Stimulated activated naive CD8-positive, alpha-beta T cell treated with anti-CD3 and anti-CD28 coated beads, Interleukin-15, amount 100 ng/mL, for 72 hours (primary cell): ENCODE measurements at regions not wholly inside any gene's neighbourhood (a gene's known extent, or its start where the extent isn't known, plus 50 kb on each side); places are given as distances from the start of the nearest gene placed in this dataset.
"Not testable (repeated sequence)": the region's sequence is repeated elsewhere in the genome, so short reads cannot be mapped to it uniquely, and the experiment has no call there.

Source experiments
- ATAC-seq: fragments of 150-1000 bp; cut with Tn5 transposase; 2 replicates; pipeline ENCODE4 v1.10.0; 2021; ENCODE audit warnings: mild to moderate bottlenecking, moderate library complexity
- DNase-seq, 2 donors: peaks; one replicate each; pipeline ENCODE4 v3.0.0; 2021 to 2022
- H3K27ac Mint-ChIP-seq, 2 donors: one replicate each; pipeline ENCODE4 v1.8.0; 2022; ENCODE audit warnings: mild to moderate bottlenecking in 2 of 2, mixed read lengths in 2 of 2, moderate library complexity in 2 of 2
- H3K27me3 Mint-ChIP-seq: one replicate; pipeline ENCODE4 v1.8.0; 2022; ENCODE audit warnings: mixed read lengths
- H3K4me1 Mint-ChIP-seq: one replicate; pipeline ENCODE4 v1.8.0; 2022; ENCODE audit warnings: mild to moderate bottlenecking, mixed read lengths
- H3K4me3 Mint-ChIP-seq, 2 donors: one replicate each; pipeline ENCODE4 v1.8.0; 2022; ENCODE audit warnings: mild to moderate bottlenecking in 2 of 2, mixed read lengths in 2 of 2, moderate library complexity in 1 of 2
- H3K9me3 Mint-ChIP-seq, 2 donors: one replicate each; pipeline ENCODE4 v1.8.0; 2022; ENCODE audit warnings: mixed read lengths in 2 of 2

DNA sequence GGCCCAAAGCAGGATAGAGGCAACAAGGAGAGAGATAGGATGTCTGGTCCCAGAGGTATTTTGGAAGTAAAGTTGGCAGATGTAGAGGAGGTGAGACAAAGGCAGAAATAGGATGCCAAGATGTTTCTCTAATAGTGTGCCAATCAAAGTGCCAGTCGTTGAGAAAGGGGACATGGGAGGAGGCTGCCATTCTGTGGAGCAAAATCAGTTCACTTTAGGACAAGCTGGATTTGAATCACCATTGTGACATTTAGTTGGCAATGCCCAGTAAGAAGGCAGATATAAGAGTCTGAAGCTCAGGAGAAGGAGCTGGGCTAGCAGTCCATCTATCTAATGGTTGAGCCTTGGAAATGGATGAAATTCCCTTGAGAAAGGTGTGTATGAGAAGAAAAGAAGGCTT lies 53.8 kb downstream of the ADRB2 start:
- no peaks in the 10 kb centered on the region for H3K4me1 Mint-ChIP-seq

DNA sequence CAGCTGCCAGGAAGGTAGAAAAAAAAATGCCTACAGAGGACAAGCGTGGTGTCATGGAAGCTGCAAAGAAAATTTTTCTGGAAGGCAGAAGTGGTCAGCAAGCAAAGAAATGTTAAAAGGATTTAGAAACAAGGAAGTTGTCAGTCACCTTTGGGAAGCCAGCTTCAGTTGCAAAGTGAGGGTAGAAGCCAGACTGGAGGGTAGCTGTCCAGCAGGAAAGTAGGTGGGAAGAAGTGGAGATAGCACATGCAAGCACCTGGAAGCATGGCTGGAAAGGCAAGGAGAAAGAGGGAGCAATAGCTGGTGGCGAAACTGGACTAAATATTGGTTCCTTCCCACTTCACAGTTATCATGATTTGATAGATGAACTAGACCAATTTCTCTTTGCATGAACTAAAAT lies 54.3 kb downstream of the ADRB2 start:
- Mint-ChIP-seq H3K4me3 (no peak overlapping the region), H3K27ac (no peak overlapping the region)
- ATAC-seq, result no peak

More for the DNA sequence above, 53.8 kb downstream of the ADRB2 start:
- H3K9me3 Mint-ChIP-seq, result peaks cover 4 to 6% of the 10 kb centered on the region in 2 donors
- H3K4me3 Mint-ChIP-seq, result no peak overlapping the region
- no peak overlapping the region for H3K27ac Mint-ChIP-seq
- no peaks in the 10 kb centered on the region for H3K27me3 Mint-ChIP-seq
- DNase-seq (no peak), ATAC-seq (no peak)

DNA sequence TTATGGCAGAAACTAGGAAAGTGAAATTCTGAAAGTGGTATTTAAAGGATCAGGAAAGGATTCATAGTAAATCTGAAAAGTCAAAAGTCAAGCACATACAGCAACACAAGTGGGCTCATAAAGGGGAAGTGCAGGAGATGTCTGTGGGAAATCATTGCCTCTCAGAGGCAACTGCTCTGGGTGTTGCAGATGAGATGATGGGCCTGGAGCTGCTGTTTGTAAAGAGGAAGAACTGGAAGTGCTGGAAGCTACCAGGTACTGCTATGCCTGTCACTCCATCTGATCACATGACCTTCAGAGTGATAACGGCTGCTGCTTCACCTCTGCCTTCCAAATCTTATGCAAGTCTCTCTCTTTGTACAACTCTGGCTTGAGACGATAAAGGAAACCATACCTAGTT lies 55.9 kb downstream of the ADRB2 start:
- Mint-ChIP-seq H3K27me3 (no peaks in the 10 kb centered on the region), H3K4me3 (no peak overlapping the region), H3K27ac (no peak overlapping the region), H3K4me1 (peaks cover 3% of the 10 kb centered on the region), H3K9me3 (peaks cover 6 to 12% of the 10 kb centered on the region in 2 donors)
- ATAC-seq, result no peak
- no peak for DNase-seq

More for the DNA sequence above, 54.3 kb downstream of the ADRB2 start:
- Mint-ChIP-seq H3K9me3 (peaks cover 6 to 7% of the 10 kb centered on the region in 2 donors), H3K27me3 (no peaks in the 10 kb centered on the region), H3K4me1 (no peaks in the 10 kb centered on the region)
- DNase-seq, result no peak

DNA sequence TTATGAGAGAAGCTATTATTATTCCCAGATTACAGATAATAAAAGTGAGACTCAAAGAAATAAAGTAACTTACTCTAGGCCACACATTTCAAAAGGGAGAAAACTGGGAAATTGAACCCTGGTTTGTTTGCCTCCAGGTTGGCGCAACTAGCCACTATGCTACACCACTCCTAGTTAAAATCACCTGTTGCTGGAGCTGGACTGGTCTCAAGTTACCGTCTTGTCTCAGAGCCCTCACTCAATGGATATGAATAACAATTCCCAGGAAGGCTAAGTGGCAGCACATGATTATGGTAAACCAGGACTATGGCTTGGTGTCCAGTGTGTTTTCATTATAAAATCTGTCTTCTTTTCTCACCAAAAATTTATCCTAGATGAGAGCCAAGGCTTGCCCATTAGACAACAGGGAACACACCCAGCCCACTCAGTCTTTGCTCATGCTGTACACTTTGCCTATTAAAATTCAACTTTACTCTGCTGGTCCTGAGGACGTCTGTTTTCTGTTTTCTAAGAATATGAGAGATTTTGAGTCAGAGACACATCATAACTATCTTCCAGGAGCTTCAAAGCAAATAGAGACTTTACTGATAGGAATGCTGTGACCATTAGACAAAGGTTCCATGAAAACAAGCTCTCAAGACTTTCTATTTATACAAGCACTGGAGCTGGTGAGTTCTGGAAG lies 58.1 kb downstream of the ADRB2 start:
- H3K4me1 Mint-ChIP-seq, result peaks cover 6% of the 10 kb centered on the region
- ATAC-seq, result no peak

DNA sequence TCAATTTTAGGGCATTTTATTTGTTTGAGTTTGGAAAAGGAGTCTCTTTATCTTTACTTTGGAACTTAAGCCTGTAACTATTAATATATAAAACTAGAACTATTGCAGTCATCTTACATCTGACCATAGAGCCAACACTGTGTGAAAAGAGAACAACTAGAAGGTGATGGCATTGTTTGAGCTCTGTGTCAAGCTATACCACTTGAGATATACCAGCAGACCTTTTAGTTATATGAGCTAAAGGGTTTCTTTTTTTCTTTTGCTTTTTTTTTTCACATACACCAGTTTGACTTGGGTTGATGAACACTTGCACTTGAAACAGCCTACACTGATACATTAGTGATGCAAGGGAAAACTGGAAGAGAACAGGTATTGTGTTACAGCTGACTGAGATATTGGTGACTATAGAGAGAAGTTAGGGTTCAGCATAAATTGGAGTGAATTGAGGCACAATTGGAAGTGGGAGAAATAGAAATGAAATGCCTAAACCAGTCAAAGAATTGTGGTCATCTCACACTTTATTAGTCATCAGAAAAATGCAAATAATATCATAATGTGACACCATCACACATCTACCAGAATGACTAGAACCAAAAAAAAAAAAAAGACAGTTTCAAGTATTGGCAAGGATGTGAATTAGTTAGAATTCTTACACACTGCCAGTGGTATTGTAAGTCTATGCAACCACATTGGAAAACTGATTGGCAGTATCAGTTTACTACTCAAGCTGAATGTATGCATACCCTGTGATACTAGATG lies 60.9 kb downstream of the ADRB2 start:
- Mint-ChIP-seq H3K4me3 (no peak overlapping the region), H3K27ac (no peak overlapping the region), H3K27me3 (peaks cover 33% of the 10 kb centered on the region), H3K9me3 (peaks cover 20 to 21% of the 10 kb centered on the region in 2 donors), H3K4me1 (peaks cover 6% of the 10 kb centered on the region)
- no peak for DNase-seq
- peak; percentile 83 for ATAC-seq

More for the DNA sequence above, 58.1 kb downstream of the ADRB2 start:
- H3K27me3 Mint-ChIP-seq, result peaks cover 11% of the 10 kb centered on the region
- DNase-seq, result no peak
- peaks cover 12% of the 10 kb centered on the region in 2 donors for H3K9me3 Mint-ChIP-seq
- H3K4me3 Mint-ChIP-seq, result no peak overlapping the region
- no peak overlapping the region for H3K27ac Mint-ChIP-seq

DNA sequence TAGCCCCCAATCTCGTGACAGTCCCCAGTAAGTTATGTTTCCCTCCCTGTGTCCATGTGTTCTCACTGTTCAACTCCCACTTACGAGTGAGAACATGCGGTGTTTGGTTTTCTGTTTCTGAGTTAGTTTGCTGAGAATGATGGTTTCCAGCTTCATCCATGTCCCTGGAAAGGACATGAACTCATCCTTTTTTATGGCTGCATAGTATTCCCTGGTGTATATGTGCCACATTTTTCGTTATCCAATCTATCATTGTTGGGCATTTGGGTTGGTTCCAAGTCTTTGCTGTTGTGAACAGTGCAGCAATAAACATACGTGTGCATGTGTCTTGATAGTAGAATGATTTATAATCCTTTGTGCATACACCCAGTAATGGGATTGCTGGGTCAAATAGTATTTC lies 63.5 kb downstream of the ADRB2 start:
- not testable (repeated sequence) for H3K4me3 Mint-ChIP-seq, H3K27ac Mint-ChIP-seq, ATAC-seq, DNase-seq, H3K4me1 Mint-ChIP-seq
- Mint-ChIP-seq H3K27me3 (peaks cover 47% of the 10 kb centered on the region), H3K9me3 (peaks cover 37 to 38% of the 10 kb centered on the region in 2 donors)

DNA sequence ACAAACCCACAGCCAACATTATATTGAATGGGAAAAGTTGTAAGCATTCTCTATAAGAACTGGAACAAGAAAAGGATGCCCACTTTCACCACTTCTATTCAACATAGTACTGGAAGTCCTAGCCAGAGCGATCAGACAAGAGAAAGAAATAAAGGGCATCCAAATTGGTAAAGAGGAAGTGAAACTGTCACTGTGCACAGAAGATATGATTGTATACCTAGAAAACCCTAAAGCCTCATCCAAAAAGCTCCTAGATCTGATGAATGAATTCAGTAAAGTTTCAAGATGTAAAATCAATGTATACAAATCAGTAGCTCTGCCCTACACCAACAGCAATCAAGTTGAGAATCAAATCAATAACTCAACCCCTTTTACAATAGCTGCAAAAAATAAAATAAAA lies 69.0 kb downstream of the ADRB2 start:
- H3K4me3 Mint-ChIP-seq, DNase-seq, H3K4me1 Mint-ChIP-seq, H3K27ac Mint-ChIP-seq, ATAC-seq: not testable (repeated sequence)
- Mint-ChIP-seq H3K27me3 (peaks cover 26% of the 10 kb centered on the region), H3K9me3 (peaks cover 22% of the 10 kb centered on the region in 2 donors)

DNA sequence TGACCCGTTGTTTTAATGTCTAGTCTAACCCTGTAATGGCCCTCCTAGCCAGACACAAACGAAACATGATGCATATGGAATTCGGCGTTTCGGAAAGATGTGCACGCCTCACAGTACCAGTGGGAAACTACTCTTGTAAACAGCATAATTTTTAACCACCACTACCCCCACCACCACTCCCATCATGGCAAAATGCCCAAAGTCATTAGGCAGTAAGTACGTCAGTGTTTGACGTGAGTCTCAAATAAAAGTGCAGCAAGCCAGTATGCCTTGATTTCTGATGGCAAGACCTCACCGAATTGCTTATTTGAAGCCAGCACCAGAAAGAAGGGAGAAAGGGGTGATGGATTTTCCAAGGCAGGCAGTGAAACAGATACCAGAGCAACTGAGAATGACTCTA lies 71.4 kb downstream of the ADRB2 start:
- H3K27me3 Mint-ChIP-seq, result peaks cover 9% of the 10 kb centered on the region
- H3K4me1 Mint-ChIP-seq, result no peaks in the 10 kb centered on the region
- DNase-seq (no peak), ATAC-seq (no peak)
- H3K4me3 Mint-ChIP-seq, result no peak overlapping the region
- peaks cover 16 to 18% of the 10 kb centered on the region in 2 donors for H3K9me3 Mint-ChIP-seq
- no peak overlapping the region for H3K27ac Mint-ChIP-seq

DNA sequence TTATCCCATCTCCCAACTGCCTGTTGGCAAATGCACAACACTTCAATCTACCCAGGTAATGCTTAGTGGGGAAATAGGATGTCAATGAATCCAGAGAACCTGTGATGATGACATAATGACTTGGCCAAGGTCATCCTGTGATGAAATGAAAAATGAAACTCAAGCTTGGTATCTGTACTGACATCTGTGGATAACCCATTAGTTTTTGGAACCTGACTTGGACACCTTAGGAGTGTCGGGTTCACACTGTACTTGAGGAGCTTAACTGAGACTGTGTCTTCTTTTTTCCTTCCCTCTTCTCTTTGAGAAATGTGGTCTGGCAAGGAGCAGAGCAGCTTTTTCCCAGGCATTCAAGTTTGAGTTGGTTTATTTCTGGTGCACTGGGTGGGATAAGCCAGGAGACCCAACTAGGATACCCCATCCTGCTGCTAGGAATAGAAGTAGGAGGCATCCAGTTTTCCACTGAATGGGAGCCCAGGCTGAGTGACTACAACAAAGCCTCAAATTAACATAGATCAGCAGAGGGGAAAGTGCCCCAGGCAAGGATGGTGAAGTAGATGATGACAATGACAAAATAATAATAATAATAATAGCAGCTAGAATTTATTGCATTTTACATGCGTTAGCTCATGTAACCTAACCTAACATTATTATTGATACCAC lies 72.1 kb downstream of the ADRB2 start:
- H3K27ac Mint-ChIP-seq, result no peak overlapping the region
- H3K27me3 Mint-ChIP-seq, result peaks cover 2% of the 10 kb centered on the region
- no peak overlapping the region for H3K4me3 Mint-ChIP-seq
- ATAC-seq (no peak), DNase-seq (no peak)
- H3K9me3 Mint-ChIP-seq, result peaks cover 11% of the 10 kb centered on the region in 2 donors
- H3K4me1 Mint-ChIP-seq, result no peaks in the 10 kb centered on the region

DNA sequence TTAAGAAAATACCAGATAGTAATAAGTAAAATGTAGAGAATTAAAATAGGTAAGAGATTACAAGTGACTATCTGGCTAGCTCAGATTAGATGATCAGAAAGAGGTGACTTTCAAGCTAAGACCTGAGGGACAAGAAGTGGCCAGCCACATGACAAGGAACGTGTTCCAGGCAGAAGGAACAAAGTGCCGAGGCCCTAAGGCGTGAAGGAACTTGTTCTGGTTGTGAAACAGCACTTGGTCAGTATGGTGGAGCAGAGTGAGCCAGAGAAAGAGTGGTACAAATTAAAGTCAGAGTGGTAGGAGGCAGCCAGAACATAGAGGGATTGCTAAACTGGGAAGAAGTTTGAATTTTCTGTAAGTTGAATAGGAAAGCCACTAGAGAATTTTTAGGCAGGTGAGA lies 73.6 kb downstream of the ADRB2 start:
- no peaks in the 10 kb centered on the region for H3K4me1 Mint-ChIP-seq
- no peaks in the 10 kb centered on the region for H3K9me3 Mint-ChIP-seq
- H3K27me3 Mint-ChIP-seq, result no peaks in the 10 kb centered on the region
- H3K27ac Mint-ChIP-seq, result no peak overlapping the region
- no peak for DNase-seq
- H3K4me3 Mint-ChIP-seq, result no peak overlapping the region
- ATAC-seq, result no peak

DNA sequence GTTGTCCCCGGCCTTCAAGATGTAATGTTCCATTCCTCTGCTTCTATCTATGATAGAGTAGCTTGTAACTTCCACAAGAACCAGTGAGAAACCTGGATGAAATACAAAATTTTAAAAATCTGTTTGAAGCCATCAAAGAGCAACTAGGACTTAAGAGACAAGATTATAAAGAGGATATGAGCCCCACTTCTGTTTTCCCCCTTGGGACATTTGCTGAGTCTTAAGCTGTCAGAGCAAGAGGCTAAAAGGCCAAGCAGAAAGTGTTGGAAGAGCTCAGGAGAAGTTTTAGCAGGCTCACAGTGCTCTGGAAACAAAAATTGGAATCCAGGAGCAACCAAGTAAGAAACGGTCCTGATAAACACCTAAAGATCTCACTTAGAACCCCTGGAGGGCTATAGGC lies 76.1 kb downstream of the ADRB2 start:
- no peak overlapping the region for H3K27ac Mint-ChIP-seq
- no peak overlapping the region for H3K4me3 Mint-ChIP-seq
- ATAC-seq, result no peak
- no peaks in the 10 kb centered on the region for H3K9me3 Mint-ChIP-seq
- DNase-seq, result no peak
- H3K4me1 Mint-ChIP-seq, result peaks cover 6% of the 10 kb centered on the region
- H3K27me3 Mint-ChIP-seq, result no peaks in the 10 kb centered on the region

DNA sequence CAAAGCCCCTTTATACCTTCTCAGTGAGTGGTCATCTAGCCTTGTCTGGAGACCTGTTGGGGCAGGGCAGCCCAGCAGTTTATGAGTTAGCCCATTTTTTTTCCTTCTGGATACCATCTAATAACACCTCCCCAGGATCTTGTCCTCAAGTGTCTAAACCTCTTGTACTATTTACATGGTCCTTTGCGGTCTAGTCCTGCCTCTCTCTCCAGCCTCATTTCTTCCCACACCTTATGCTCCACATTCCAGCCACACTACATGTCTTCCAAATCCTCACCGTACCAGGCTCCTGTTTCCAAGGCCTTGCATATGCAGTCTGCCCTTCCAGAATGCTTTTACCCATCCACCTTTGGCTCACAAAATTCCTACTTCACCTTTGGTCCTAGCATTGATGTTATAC lies 77.2 kb downstream of the ADRB2 start:
- no peaks in the 10 kb centered on the region for H3K9me3 Mint-ChIP-seq
- ATAC-seq (no peak), DNase-seq (no peak)
- H3K27me3 Mint-ChIP-seq, result no peaks in the 10 kb centered on the region
- no peak overlapping the region for H3K4me3 Mint-ChIP-seq
- H3K27ac Mint-ChIP-seq, result no peak overlapping the region
- H3K4me1 Mint-ChIP-seq, result peaks cover 6% of the 10 kb centered on the region

DNA sequence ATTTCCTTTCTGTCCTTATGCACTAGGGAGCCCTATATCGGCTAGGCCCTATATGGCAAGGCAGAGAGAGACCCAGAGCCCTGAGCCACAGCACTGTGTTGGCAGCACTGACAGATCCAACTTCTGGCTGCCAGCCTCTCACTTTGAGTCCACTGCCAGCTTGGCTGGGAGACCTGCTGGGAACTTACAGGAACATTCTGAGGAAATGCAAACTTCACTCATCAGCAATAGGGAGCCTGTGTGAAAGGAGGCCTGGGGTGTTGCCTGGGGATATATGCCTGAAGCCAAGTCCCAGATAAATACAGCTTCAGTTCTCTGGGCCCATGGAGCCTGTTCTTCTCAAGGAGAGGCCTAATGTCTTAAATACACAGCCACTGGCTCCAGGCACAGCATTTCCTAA lies 78.0 kb downstream of the ADRB2 start:
- DNase-seq, result no peak
- ATAC-seq, result no peak
- Mint-ChIP-seq H3K9me3 (no peaks in the 10 kb centered on the region), H3K4me1 (peaks cover 6% of the 10 kb centered on the region), H3K27me3 (no peaks in the 10 kb centered on the region), H3K27ac (no peak overlapping the region), H3K4me3 (no peak overlapping the region)

DNA sequence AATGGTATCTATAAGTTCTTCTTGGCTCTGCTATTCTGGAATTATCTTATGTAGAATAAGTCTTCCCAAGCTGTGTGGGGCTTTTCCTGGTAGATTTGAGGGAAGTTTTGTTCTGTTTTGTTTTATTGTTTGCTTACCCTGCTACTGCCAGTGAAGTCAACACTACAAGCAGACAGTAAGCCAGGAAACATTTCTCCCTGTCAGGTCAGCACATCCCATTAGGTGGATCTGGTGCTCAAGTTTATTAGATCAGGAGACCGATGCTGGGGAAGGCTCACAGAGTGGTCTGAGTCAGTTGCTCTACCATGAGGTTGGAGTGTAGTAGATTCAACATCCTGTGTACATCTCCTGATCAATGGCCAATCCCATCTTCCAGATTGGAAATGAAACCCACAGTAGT lies 79.1 kb downstream of the ADRB2 start:
- H3K27ac Mint-ChIP-seq, result no peak overlapping the region
- peaks cover 6% of the 10 kb centered on the region for H3K4me1 Mint-ChIP-seq
- DNase-seq (no peak), ATAC-seq (no peak)
- H3K4me3 Mint-ChIP-seq, result no peak overlapping the region
- H3K9me3 Mint-ChIP-seq, result no peaks in the 10 kb centered on the region
- no peaks in the 10 kb centered on the region for H3K27me3 Mint-ChIP-seq

DNA sequence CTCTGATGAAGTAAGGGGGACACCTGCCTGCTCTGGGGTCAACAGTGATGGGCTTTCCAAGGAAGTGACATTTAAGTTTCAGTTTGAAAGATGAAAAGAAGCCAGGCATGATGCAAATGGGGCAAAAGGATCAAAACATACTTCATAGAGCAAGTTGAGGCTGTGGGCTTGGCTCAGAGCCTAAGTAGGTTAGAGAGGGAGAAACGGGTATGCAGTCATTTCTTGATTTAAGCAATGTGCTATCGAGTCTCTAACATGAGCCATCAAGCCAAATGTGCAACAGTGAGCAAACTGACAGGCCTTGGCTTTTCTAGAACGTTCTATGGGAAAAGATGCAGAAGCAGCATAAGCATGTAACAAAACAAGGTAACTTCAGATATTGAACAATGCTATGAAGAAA lies 80.6 kb downstream of the ADRB2 start:
- H3K4me3 Mint-ChIP-seq, result no peak overlapping the region

DNA sequence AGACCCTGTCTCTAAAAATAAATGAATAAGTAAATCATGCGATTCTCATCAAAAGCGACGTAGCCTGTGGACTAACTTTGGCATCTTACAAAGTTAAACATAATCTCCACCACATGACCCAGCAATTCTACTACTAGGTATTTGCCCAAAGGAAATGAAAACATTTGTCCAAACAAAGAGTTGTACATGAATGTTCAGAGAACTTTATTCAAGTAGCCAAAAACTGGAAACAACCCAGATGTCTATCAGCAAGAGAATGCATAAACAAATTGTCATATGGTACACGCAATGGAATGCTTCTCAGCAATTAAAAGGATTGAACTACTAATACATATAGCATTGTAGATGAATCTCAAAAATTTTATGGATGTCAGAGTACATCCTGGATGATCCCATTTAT lies 82.6 kb downstream of the ADRB2 start:
- no peak overlapping the region for H3K4me3 Mint-ChIP-seq
- H3K27ac Mint-ChIP-seq, result no peak overlapping the region
- DNase-seq (no peak), ATAC-seq (no peak)
- H3K4me1 Mint-ChIP-seq, result peaks cover 6% of the 10 kb centered on the region
- H3K9me3 Mint-ChIP-seq, result no peaks in the 10 kb centered on the region
- no peaks in the 10 kb centered on the region for H3K27me3 Mint-ChIP-seq

More for the DNA sequence above, 80.6 kb downstream of the ADRB2 start:
- H3K27ac Mint-ChIP-seq, result peak overlapping the region in 1 of 2 donors; percentile 11
- no peaks in the 10 kb centered on the region for H3K27me3 Mint-ChIP-seq
- ATAC-seq (peak; percentile 37), DNase-seq (no peak)
- H3K4me1 Mint-ChIP-seq, result peaks cover 6% of the 10 kb centered on the region
- H3K9me3 Mint-ChIP-seq, result no peaks in the 10 kb centered on the region
